PC-9 (cell line): ENCODE measurements at regions not wholly inside any gene's neighbourhood (a gene's known extent, or its start where the extent isn't known, plus 50 kb on each side); places are given as distances from the start of the nearest gene placed in this dataset.

Experiments used
- BruUV-seq: library from RNA; stranded (reverse); fragments of 400-500 nt; replicated peaks from 2 replicates; lab custom pipeline; 2021; lab: Mats Ljungman, UMichigan
- CTCF ChIA-PET: fragments of 300-600 bp; sonication (Branson Sonifier 250); formaldehyde crosslinking; loops from one replicate; lab custom pipeline; 2022; ENCODE audit warnings: antibody characterized with exemption; lab: Charles Lee
- POLR2A ChIA-PET: fragments of 300-600 bp; sonication (Branson Sonifier 250); formaldehyde crosslinking; loops from one replicate; lab custom pipeline; 2022; ENCODE audit warnings: antibody characterized with exemption; ENCODE audit not compliant: unreplicated experiment; lab: Charles Lee
- DNase-seq, 2 experiments: peaks; one replicate each; pipeline versions ENCODE4 v3.0.0 to v3.0.0-alpha.2; 2015 to 2022; ENCODE audit warnings: mixed read lengths in 1 of 2
- H2AFZ ChIP-seq: fragments of 200-600 bp; sonication (generic); 2 replicates; pipeline ENCODE4 v1.8.1; 2017; ENCODE audit warnings: antibody characterized with exemption
- H3F3A ChIP-seq: fragments of 200-600 bp; sonication (generic); 2 replicates; pipeline ENCODE4 v1.8.1; 2017; ENCODE audit warnings: antibody characterized with exemption, mild to moderate bottlenecking, low read depth; ENCODE audit not compliant: insufficient read depth
- H3K27ac ChIP-seq: fragments of 200-600 bp; sonication (generic); 2 replicates; pipeline ENCODE4 v1.6.1; 2016; ENCODE audit warnings: mixed run types
- H3K27me3 ChIP-seq: fragments of 200-600 bp; sonication (generic); 2 replicates; pipeline ENCODE4 v1.6.1; 2016; ENCODE audit warnings: low read depth, mixed run types; ENCODE audit not compliant: insufficient read depth
- H3K36me3 ChIP-seq: fragments of 200-600 bp; sonication (generic); 2 replicates; pipeline ENCODE4 v1.6.1; 2016; ENCODE audit warnings: low read depth, mixed run types
- H3K4me1 ChIP-seq: fragments of 200-600 bp; sonication (generic); replicated peaks from 2 replicates; pipeline ENCODE4 v1.6.1; 2016; ENCODE audit warnings: mixed run types; ENCODE audit not compliant: insufficient read depth
- H3K4me2 ChIP-seq: fragments of 200-600 bp; sonication (generic); 2 replicates; pipeline ENCODE4 v1.6.1; 2017; ENCODE audit warnings: mixed run types
- H3K4me3 ChIP-seq: fragments of 200-600 bp; sonication (generic); 2 replicates; pipeline ENCODE4 v1.6.1; 2016; ENCODE audit warnings: mixed run types
- H3K79me2 ChIP-seq: fragments of 200-600 bp; sonication (generic); 2 replicates; pipeline ENCODE4 v1.6.1; 2017; ENCODE audit warnings: low read depth, mixed run types
- H3K9me2 ChIP-seq: fragments of 200-600 bp; sonication (generic); 2 replicates; pipeline ENCODE4 v1.8.1; 2017; ENCODE audit warnings: mild to moderate bottlenecking; ENCODE audit not compliant: insufficient read depth
- H3K9me3 ChIP-seq: fragments of 200-600 bp; sonication (generic); 2 replicates; pipeline ENCODE4 v1.8.1; 2016; ENCODE audit warnings: low read depth; ENCODE audit not compliant: insufficient read depth
- H4K20me1 ChIP-seq: fragments of 200-600 bp; sonication (generic); 2 replicates; pipeline ENCODE4 v1.8.1; 2017; ENCODE audit not compliant: insufficient read depth
- EZH2 ChIP-seq: fragments of 200-600 bp; sonication (generic); IDR thresholded peaks from 2 replicates; pipeline ENCODE4 v1.8.0; 2017; ENCODE audit warnings: antibody characterized with exemption, low read depth
- intact Hi-C: fragments of 100-400 bp; cut with micrococcal nuclease; formaldehyde crosslinking; loops from one replicate; pipeline ENCODE4 v1.10.0; 2022; ENCODE audit not compliant: unreplicated experiment
- TF ChIP-seq, protein P1 (sequence below): fragments of 200-600 bp; sonication (generic); conservative IDR thresholded peaks from 2 replicates; pipeline ENCODE4 v1.6.1; 2017; ENCODE audit warnings: mixed run types, antibody characterized with exemption, mild to moderate bottlenecking, moderate library complexity

DNA sequence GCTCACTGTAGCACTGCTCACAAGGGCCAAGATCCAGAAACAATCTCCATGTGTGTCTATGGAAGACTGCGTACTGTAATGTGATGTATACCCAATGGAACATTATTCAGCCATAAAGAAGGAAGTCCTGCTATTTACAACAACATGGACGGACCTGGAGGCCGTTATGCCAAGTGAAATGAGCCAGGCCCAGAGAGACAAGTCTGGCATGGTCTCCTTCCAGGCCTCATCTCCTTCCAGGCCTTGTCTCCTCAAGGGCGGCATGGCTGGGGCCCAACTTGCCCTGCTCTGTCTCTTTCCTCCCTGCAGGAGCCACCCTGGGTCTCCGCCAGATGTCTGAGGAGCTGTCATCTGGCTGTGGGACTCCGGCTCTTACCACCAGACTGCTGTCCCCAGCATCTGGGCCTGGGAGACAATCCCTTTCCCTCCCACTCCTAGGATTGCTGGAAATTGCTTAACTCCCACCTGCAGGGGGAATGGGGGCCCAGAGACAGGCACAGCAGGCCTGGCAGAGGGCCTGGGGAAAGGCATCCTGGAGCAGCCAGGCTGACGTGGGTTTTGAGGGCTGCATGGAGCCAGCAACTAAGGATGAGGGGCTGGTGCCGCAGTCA lies 1326.6 kb downstream of the TBC1D22A start:
- Histone ChIP-seq H3K4me1 (no peaks in the 10 kb centered on the region), H2AFZ (no peak overlapping the region), H3K4me3 (no peak overlapping the region), H3K27me3 (peaks cover 94% of the 10 kb centered on the region), H3K9me3 (no peaks in the 10 kb centered on the region), H3K79me2 (no peaks in the 10 kb centered on the region), H3K4me2 (no peak overlapping the region), H3K27ac (no peak overlapping the region), H3K36me3 (no peaks in the 10 kb centered on the region), H3K9me2 (no peaks in the 10 kb centered on the region), H3F3A (no peaks in the 10 kb centered on the region), H4K20me1 (0 out of 2 replicates have a peak, but pooled peaks cover 2% of the 10 kb centered on the region)
- no TSS peak for BruUV-seq
- intact Hi-C loops, result no loop called here
- TF ChIP-seq, protein P1, sequence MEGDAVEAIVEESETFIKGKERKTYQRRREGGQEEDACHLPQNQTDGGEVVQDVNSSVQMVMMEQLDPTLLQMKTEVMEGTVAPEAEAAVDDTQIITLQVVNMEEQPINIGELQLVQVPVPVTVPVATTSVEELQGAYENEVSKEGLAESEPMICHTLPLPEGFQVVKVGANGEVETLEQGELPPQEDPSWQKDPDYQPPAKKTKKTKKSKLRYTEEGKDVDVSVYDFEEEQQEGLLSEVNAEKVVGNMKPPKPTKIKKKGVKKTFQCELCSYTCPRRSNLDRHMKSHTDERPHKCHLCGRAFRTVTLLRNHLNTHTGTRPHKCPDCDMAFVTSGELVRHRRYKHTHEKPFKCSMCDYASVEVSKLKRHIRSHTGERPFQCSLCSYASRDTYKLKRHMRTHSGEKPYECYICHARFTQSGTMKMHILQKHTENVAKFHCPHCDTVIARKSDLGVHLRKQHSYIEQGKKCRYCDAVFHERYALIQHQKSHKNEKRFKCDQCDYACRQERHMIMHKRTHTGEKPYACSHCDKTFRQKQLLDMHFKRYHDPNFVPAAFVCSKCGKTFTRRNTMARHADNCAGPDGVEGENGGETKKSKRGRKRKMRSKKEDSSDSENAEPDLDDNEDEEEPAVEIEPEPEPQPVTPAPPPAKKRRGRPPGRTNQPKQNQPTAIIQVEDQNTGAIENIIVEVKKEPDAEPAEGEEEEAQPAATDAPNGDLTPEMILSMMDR, result no peak
- no peak for TF ChIP-seq EZH2
- no peak for DNase-seq
- POLR2A ChIA-PET, result no interaction called here
- CTCF ChIA-PET, result no interaction called here

DNA sequence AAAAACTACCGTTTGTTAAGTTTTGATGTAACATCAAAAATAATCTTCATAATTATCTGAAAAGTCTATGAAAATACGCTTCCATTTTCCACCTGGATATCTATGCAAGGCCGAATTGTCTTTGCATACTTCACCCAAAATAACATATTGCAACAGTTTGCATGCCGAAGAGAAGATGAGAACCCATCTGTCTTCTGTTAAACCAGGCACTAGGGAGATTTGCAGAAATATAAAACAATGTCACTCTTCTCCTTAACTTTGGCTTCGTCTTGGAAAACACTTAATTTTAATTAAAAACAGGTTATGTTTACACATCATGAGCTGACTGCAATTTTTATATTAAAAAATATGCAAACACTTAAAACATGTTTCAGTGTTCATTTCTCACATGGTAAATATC lies 1325.8 kb downstream of the TBC1D22A start:
- TF ChIP-seq EZH2, result no peak
- TF ChIP-seq, protein P1, result no peak
- Histone ChIP-seq H3K4me2 (no peak overlapping the region), H3F3A (no peaks in the 10 kb centered on the region), H3K79me2 (no peaks in the 10 kb centered on the region), H3K4me1 (no peaks in the 10 kb centered on the region), H3K9me2 (no peaks in the 10 kb centered on the region), H4K20me1 (no peaks in the 10 kb centered on the region), H3K36me3 (no peaks in the 10 kb centered on the region), H3K27me3 (peaks cover 94% of the 10 kb centered on the region), H3K9me3 (no peaks in the 10 kb centered on the region), H3K4me3 (no peak overlapping the region), H3K27ac (no peak overlapping the region), H2AFZ (no peak overlapping the region)
- no TSS peak for BruUV-seq
- CTCF ChIA-PET, result no interaction called here
- intact Hi-C loops, result no loop called here
- POLR2A ChIA-PET, result no interaction called here
- DNase-seq, result no peak

DNA sequence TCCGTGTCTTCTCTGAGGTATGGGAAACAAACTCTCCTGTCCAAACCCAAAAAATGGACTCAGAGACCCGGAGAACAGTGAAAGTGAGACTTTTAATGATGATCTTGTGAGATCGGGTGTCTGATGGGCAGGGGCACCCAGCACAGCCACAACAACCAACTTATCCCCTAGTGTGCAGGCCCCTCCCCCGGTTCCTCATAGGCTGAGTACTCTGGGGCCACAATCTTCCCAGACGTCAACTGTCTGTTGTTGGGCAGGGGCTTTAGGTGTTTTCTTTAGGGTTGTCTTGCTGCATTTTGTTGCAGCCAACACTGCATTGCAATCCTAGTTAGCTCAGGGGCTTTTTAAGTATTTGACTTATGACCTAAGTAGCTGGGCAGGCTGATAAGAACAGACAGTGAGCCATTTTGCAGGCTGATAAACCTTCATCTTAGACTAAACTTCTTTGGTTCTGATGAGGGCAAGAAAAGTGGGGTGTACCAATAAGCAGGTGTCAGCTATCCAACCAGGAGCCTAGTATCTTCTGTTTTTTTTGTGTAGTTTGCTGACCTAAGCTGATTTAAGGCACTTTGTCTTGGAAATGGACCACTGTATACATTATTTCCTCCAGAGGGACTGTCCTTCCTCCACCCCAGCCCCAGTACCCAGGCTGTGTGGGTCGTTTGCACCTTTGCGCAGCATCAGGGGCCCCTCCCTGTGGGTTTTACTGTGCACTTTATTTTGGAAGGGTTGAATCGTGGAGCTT lies 1323.6 kb downstream of the TBC1D22A start:
- no peaks in the 10 kb centered on the region for H4K20me1 ChIP-seq
- CTCF ChIA-PET, result no interaction called here
- BruUV-seq, result no TSS peak
- no peak for TF ChIP-seq EZH2
- TF ChIP-seq, protein P1, result no peak
- no peaks in the 10 kb centered on the region for H3F3A ChIP-seq
- H3K4me2 ChIP-seq, result no peak overlapping the region
- H3K27ac ChIP-seq, result no peak overlapping the region
- intact Hi-C loops, result no loop called here
- H3K36me3 ChIP-seq, result no peaks in the 10 kb centered on the region
- no peaks in the 10 kb centered on the region for H3K79me2 ChIP-seq
- POLR2A ChIA-PET, result no interaction called here
- H3K9me2 ChIP-seq, result no peaks in the 10 kb centered on the region
- DNase-seq, result no peak
- H3K9me3 ChIP-seq, result no peaks in the 10 kb centered on the region
- H2AFZ ChIP-seq, result no peak overlapping the region
- H3K27me3 ChIP-seq, result peaks cover 96% of the 10 kb centered on the region
- H3K4me1 ChIP-seq, result no peaks in the 10 kb centered on the region
- H3K4me3 ChIP-seq, result no peak overlapping the region
